HG02588 (cell line): ENCODE measurements at regions not wholly inside any gene's neighbourhood (a gene's known extent, or its start where the extent isn't known, plus 50 kb on each side); places are given as distances from the start of the nearest gene placed in this dataset.

ENCODE experiments used
- ATAC-seq: cut with Tn5 transposase; IDR thresholded peaks from one replicate; pipeline ENCODE4 v1.9.1; 2021; ENCODE audit warnings: mild to moderate bottlenecking, moderate library complexity; ENCODE audit not compliant: unreplicated experiment

DNA sequence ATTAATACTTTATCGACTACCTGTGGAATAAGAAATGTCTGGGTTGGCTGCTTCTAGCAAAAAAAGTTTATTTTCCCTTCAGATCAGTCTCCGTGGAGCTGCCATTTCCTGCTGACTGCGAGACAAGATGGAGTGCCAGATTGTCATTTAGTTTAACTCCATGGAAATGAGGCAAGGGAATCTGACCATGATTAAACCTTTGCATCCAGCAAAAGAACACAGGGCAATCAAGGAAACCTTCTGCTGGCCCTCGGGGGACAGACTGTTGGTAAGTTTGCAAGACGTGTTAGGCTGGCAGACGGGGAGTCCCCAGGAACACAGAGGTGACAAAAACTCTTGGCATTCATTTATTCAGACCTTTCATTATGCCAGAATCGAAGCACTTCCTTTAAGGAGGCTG is 52.2 kb upstream of the SPACA1 start:
- no peak for ATAC-seq

DNA sequence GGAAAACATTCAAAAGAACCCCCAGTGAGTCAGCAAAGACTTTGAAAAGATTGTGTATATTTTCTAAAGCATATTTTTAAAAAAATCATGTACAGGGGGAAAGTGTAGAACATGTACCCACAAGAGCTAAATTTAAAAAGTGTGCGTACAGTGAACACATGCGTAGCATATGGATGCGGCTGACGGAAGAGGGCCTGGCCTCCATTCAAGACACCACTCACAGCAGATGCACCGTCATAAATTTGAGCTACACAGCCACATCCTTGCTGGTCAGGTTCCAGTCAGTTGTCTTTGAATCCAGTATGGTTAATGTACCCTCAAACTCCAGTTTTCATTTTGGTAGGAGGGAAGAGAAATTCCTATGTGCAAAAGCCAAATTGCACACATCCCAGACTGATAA is 54.3 kb upstream of the SPACA1 start:
- no peak for ATAC-seq

DNA sequence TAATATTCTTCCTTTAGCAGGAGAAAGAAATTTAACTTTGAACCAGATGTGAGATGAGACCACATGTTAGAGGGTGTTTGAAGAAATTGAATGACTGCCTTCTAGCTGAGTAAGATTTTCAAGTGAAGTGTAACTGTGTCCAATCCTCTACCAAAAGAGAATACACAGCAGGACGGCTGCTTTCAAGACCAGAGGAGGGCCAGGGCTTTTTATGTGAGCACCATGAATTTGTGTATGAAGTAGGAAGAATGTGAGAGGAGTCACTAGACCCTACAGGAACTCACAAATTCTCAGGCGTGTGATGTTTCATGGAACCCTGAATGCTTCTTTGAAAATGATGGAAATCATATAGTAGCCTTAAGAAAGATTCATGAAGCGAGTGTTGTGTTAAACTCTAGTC is 56.8 kb upstream of the SPACA1 start:
- ATAC-seq: no peak

DNA sequence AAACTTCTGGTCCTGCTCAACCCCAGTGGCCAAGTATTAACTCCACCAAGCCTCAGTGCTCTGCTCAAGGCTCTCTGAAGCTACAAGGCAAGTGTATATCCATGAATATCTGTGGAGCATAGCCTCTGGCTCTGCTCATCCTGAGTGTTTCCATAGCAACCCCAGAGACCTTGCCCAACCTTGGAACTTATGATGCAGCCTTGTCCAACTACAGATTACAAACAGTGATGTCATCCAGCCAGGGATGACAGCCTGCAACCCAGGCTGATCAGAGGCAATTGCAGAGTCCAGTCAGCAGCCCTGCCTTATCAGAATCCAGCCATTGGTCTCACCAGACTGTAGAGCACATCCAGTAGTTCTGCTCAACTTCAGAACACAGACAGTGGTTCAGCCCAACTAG is 65.5 kb upstream of the SPACA1 start:
- ATAC-seq: no peak

DNA sequence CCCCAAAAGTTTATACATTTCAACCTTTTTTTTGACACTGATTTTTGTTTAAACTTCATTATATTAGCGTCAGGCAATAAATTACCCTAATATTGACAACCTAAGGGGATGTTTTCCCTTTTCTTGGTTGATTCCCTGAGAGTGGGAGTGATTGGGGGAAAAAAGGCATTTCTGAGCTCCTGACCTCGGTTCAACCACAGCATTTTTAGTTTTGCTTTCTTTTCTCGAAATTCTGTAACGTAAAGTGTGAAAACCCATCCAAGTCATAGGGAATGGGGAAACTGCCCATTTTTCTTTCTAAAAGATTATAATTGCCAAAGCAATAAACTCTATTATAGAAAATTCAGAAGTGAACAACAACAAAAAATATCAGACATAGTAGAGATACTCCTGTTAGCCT is 67.9 kb upstream of the SPACA1 start:
- ATAC-seq: no peak

DNA sequence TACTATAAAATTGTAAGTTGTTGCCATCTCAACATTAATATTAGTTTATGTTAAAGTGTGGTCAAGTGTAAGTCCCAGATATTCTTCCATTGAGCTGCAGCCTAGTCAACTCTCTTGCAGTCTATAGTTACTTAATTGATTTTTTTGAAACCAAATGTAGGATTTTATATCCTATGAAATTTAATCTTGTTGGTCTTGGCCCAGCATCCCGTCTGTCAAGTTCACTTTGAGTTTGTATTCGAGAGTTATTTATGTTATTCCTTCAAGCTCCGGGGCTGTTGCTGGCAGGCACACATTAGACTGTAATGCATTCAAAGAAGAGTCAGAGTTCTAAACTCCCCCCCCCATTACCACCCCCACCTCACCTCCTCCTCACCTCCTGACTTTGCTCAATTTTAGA is 71.0 kb upstream of the SPACA1 start:
- ATAC-seq: no peak

DNA sequence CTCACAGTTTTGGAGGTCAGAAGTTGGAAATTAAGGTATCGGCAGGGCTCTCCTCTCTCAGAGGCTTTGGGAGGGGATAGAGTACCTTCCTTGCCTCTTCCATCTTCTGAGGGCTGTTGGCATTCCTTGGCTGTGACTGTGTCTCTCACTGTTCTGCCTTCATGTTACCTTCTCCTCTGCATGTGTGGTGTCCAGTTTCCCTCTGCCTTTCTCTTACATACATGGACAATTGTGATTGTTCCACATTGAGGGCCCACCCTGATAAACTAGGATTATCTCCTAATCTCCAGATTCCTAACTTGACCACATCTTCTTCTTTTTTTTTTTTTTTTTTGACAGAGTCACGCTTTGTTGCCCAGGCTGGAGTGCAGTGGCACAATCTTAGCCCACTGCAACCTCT is 72.1 kb upstream of the SPACA1 start:
- no peak for ATAC-seq

DNA sequence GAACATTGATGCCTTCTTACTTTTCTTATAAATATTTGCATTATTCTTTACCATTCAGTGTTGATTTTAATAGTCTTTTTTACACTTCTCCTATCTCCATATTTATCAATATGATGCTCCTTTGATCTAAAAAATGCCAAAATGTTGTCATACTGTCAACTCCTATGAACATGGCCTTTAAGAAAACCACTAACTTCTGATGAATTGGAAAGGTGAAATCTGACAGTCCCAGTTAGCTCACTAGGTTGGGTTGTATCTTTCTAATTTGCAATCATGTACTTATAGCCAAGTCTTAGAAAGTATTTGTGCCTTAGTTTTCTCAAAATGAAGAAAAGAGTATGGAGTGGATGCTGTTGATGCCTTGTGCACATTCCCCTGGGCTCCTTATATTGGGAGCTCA is 75.4 kb upstream of the SPACA1 start:
- ATAC-seq: no peak

DNA sequence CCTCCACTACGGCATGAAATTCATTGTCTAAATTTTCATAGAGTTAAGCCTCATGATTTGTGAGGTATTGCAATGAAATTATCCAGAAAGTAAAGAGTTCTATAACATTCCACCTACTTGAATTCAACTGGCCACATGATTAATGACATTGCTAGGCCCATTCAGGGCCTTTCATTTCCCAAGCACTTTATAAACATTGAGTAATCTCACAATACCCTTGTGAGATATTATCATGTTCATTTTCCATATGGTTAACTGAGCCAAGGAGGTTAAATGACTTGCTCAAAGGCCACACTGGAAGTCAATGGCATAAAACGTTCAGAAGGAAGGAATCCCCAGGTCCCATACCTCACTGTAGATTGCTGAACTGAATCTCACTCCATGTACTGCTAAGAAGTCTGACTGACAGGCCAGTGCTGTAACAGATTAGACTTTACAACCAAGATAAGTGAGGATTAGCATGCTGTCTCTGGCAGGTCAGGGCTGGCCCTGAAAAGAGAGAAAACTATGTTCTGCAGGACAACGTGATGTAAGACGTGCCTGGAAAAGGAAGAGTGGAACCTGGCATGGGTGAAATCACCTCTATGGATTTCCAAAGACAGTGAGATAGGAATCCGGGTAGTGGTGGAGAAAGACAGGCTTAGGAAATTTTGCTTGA is 75.9 kb upstream of the SPACA1 start:
- no peak for ATAC-seq

DNA sequence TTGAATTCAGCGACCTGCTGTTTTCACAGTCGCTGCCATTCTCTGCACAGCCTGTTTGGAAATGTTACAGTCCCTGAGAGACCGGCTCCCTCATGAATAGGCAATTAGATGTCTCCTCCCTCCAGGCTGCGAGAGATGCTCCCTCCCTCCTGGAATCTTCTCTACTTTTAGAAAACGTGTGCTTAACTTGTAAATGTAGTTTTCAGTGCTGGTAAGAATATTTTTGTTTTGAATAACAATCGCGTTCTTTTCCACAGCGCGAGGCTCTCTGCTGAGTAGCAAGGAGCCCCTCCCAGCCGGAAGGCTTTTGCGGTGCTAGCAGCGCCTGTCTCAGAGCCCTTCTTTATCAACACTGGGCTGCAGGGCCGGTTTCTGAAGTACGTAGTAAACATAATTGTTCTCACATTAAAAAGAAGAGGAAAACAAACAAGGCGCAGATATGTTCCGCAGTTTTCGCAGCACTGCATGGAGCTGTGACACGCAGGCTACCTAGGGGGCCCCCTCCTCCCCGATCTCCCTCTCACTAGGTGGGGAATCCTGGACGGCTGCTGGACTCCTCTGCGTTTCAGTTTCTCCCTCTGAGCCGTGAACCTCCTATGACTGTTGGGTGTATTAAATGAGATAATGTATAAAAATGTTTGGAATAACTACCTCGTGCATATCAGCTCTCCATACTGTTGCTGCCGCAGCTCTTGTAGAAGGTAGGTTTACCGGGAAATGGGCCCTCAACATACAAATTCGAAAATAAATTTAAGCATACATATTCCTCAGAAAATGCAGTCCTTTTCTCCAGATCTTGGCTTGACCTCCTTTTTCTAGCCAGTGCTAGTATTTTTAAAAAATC is 79.0 kb upstream of the SPACA1 start:
- ATAC-seq: no peak

DNA sequence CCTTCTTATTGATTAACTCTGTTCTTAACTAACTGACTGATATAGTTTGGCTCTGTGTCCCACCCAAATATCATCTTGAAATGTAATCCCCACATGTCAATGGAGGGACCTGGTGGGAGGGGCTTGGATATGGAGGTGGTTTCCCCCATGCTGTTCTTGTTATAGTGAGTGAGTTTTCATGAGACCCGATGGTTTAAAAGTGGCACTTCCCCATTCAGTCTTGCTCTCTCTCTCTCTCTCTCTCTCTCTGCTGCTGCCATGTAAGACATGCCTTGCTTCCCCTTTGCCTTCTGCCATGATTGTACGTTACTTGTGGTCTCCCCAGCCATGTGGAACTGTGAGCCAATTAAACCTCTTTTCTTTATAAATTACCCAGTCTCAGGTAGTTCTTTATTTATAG is 81.8 kb upstream of the SPACA1 start:
- ATAC-seq: no peak

DNA sequence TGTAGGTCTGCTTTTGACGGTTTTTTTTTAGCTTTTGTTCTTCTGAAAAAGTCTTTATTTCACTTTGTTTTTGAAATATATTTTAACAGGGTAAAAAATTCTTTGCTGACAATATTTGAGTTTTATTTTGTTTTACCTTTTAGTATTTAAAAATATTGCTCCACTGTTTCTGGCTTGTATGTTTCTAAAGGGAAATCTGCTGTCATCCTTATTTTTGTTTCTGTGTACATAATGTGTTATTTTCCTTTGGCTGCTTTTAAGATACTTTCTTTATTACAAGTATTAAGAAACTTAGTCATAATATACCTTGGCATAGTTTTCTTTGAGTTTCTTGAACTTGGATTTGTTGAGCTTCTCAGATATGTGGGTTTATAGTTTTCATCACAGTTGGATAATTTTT is 88.6 kb upstream of the SPACA1 start:
- ATAC-seq: no peak

DNA sequence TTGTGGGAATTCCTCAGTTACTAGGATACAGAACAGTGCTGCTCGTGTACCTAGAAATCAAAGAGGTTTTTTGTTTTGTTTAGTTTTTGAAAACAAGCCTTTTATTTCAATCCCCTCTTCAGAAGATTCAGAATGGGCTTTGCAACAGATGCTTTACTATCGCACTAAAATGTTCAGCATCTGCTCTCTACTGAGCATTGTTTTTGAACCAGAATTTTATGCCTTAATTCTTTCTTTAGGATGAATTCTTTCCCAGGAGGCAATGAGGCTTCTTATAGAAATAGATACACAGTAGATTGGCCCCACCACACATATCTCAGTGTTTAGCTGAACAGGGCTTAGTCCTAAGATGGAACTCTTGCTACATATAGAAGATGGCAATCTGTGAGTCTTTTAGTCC is 95.9 kb upstream of the SPACA1 start:
- ATAC-seq: no peak

DNA sequence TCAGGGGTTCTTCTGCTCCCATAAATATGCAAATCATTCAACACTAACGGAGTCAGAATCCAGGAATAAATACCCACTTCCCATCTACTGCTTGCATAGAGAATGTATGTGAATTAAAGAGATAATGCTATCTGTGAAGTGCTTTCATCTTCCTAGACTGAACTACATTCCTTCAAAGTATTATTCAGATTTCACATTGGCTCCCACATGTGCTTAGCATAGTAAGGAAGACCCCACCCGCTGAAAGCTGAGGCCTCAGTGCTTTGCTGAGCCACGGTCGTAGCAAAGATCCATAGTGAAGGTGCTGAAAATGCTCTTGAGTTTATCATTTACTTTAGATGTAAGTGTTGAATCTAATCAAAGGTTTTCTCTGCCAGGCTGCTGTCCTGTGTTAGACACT is 97.0 kb upstream of the SPACA1 start:
- ATAC-seq: no peak

DNA sequence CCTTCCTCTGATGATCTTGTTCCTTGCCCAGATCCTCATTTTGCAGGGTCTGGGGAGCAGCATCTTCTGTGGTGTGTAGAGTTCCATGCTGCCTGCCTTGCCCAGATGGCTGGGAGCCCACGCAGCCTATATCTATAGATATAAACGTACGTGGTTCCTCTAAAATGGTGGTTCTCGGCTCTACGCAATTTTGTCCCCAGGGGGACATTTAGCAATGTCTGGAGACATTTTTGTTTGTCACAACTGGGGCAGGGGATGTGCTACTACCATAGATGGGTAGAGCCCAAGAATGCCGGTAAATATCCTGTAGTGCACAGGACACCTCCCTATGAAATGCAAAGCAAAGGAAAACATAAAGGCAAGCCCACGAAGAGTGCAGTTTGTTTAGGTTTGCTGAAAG is 98.4 kb upstream of the SPACA1 start:
- no peak for ATAC-seq

DNA sequence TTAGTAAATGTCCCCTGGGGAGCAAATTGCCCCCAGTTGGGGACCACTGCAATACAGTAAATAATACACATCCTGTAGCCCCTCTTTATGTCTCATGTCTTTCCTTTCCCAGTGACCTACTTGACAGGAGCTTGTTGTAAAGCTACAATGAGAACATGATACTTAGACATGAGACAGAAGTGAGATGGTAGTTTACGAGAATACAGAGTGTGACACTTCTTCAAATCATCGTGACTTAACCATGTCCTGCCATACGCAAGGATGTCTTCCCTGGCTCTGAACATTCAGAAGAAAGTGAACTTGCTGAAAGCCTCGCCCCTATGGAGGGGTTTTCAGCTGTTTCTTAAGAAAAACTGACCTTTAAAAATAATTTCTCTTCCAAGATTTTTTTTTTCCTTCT is 101.0 kb upstream of the SPACA1 start:
- no peak for ATAC-seq

DNA sequence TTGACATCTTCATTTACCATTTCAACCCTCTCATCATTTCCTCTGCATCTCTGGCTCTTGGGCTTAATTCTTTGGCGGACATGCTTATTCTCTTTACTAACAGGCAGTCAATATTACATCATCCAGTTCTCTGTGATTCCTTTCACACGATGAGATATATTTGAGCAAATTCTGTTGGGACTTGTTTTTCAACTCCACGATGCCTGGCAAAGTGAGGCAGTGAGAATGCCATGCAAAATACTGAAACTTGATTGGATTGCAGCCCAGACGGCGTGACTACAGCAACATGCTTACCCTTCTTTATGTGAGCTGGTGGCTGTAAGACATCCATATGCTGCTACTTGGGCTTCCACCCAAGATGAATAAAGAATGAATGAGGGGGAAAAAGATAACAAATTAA is 101.7 kb upstream of the SPACA1 start:
- ATAC-seq: no peak

DNA sequence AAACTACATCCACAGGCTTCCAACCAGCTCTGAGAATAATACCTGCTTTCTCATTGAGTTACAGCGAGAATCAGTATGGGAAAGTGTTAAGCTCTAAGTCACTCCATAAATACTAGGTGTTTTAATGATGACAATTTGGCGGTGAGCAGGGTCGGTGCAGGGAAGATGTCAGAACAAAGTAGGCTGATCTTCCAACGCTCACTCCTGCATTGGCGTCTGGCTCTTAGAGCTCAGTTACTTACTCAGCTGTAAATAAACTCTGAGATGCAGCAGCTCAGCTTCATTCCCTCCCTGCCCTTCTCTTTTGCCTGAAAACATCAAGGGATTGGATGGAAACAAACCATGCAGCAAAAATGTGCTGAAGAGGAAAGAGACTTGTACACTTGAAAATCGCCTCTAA is 102.5 kb upstream of the SPACA1 start:
- no peak for ATAC-seq

DNA sequence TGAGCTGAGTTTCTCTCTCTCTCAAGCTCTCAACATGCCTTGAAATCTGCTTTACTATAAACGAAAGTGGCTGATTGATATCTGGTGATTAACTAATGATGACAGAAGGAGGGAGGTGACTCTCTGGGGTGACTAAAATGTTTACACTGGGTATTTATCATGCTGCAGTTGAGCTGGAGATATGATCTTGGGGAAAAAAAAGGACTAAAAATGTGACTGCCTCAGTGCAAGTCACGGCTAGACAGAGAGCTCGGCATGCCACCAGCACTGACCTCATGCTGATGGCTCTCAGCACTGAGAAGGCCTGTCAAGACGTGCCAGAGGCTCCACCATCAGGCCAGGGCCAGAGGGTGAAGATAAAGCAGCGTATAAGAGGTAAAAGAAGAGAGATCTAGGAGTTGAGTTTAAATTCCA is 103.1 kb upstream of the SPACA1 start:
- ATAC-seq: no peak

DNA sequence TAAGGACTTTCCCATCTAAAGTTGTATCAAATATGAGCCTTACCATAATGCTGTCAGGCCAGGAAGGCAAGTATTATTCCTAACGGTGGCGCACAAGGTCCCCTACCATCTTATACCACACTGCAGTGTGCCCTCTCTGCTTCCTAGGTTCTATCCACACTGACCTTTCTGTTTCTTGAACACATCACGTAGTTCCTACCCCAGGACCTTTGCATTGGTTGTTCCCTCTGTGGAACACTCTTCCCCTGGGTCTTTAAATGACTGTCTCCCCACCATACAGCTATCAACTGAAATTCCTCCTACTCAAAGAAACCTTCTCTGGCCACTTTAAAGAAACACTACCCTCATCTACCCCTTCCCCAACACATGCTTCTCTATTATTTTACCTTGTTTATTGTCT is 104.5 kb upstream of the SPACA1 start:
- no peak for ATAC-seq

DNA sequence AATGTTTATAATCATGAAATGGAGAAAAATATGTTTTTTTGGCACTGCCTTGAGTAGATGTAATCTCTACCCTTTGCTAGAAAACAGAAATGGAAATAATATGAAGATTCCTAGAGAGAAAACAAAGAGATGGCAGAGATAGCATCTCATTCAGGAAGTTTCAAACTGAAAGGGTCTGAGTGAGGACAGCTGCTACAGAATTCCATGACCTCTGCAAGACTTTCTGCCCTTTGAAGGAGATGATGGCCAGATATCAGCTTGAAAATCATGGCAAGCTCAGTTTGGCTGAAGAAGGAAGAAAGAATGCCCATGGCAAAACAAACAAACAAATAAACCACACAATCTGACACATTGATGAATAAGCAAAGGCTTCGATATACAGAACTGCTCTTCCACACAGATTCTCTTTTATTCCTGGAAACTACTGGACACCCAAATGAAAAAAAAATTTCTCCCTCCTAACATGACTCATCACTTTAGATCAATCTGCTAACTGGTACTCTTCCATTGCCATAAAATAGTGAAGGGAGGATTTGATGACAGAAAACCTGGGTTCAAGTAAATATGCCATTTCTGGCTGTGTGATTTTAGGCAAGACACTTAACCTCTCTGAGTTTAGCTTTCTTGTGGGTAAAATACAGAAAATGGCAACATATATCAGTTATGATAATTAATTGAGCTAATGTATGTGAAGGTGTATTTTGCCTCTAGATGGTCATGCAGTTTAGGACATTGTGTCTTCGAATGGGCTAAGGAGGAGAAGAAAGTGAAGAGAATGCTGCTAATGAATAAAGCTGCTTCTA is 105.9 kb upstream of the SPACA1 start:
- no peak for ATAC-seq

DNA sequence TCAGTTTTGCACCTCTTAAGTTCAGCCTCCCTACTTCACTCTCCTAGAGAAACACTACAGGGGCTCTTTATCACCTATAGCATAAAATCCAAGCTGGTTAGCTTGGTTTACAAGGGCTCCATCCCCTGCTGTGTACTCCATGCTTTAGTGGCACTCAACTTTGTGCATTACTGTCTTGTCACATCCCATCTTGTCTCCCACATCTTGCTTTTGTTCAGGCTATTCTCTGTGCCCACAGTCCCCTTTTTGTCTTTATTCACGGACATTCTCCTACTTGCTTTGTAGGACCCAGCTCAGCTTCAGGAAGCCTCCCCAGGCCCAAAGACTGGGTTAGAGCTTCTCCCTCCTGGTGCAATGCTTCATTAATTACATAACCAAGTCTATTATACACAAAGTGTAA is 107.9 kb upstream of the SPACA1 start:
- ATAC-seq: no peak
